SHP77 treated with DMSO at 0.1 percent for 48 hours (cell line): ENCODE measurements at regions not wholly inside any gene's neighbourhood (a gene's known extent, or its start where the extent isn't known, plus 50 kb on each side); places are given as distances from the start of the nearest gene placed in this dataset.
"Not testable (repeated sequence)": the region's sequence is repeated elsewhere in the genome, so short reads cannot be mapped to it uniquely, and the experiment has no call there.

ENCODE experiments used
- DNase-seq: peaks from one replicate; lab custom pipeline; 2025; lab: John Stamatoyannopoulos, UW

- not testable (repeated sequence) for DNase-seq
Observed at GRCh38 chr18:8992500-8992899, 110.0 kb upstream of the NDUFV2 start.

- DNase-seq, result no peak
Observed at GRCh38 chr18:8994603-8995002, 107.9 kb upstream of the NDUFV2 start.

- DNase-seq, result no peak
Observed at GRCh38 chr18:8995096-8995495, 107.4 kb upstream of the NDUFV2 start.

DNA sequence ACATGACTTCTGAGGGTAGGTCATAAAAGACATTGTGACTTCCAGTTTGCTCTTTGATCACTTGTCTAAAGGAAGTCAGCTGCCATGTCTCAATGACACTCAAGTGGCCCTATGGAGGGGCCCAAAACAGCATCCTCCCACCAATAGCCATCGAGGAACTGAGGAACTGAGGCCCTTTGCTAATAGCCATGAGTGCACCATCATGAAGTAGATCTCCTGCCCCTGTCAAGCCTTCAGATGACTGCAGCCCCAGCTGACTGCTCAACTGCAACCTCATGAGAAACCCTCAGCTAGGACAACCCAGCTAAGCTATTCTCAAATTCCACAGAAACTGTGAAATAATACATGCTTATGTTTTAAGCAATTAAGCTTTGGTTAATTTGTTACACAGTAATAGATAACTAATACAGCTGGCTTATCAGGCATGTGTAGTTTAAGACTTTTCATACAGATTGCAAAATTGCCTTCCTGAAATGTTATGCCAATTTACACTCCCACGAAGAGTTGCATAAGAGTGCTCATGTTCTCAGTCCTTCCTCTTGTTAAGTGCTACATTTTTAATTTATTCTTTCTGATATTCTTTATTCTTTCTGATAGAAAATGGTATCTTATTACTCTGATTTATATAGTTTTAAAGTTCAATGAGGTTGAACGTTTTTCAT, 105.6 kb upstream of the NDUFV2 start:
- DNase-seq, result no peak

- DNase-seq, result no peak
Observed at GRCh38 chr18:8997634-8998033, 104.9 kb upstream of the NDUFV2 start.

DNA sequence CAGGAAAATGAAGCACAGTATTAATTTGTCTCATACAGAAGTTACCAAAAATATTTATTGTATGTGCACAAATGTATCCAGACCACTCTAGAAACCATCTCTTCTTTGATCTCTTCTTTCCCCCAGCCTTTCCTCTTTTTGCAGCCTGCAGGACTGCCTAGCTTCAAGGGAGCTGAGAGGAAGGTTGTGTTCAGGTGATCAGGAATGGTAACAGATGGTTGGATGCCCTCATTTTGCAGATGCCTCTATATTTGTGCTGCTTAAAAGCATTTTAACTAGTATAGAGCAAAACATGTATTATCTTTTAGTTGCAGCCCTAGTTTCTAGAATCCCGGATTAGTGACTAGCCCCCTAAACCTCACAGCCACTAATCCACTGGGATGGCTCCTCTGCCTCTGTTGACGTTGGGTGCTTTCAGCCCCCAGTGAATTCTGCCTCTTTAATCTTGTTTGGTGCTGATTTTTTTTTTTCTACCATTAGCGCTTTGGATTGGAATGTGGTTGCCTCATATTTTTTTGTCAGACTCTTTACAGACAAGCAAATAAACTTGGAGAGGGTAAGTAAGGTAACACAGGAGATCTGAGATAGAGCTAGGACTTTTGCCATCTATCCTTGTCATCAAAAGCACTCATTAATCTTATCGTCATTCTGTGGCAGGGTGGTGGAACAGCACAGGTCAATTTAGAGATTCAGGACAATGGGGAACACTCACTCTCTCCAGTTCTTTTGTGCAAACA, 103.8 kb upstream of the NDUFV2 start:
- no peak for DNase-seq

DNA sequence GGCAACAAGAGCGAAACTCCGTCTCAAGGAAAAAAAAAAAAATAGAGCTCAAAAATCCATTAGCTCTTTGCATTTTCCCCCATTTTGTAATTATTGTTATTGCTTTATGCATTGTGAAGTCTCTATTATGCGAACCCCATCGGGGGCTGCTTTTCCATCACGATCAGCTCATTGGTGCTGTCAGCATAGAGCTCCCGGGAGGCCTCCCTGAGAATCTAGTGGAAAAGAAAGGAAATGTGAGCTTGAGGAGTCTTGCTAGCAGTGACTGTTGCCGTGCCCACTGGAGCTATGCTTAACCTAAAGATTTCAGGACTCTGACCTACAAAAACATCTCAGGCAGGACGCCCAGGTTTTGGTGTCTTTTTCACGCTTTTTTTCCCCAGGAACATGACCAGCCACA, 102.6 kb upstream of the NDUFV2 start:
- no peak for DNase-seq

DNA sequence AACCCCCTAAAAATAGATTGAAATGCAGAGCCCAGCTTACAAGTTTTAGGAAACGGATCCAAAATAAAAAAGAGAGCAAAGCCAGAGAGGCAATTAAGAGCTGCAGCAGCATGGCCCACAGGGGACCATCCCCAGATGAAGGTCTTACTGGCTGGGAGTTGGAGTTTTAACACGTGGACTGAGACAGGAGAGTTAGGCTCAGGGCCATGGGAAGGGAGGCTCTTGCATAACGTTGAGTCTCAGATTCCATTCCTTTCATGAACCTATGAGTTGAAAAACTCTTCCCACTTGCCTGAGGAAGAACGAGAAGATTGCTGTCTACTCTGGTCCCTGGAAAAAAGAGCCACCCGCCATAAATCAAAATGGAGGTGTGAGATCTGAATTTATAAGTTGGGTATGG, 101.8 kb upstream of the NDUFV2 start:
- no peak for DNase-seq

- DNase-seq, result no peak
Observed at GRCh38 chr18:9001209-9001608, 101.3 kb upstream of the NDUFV2 start.

DNA sequence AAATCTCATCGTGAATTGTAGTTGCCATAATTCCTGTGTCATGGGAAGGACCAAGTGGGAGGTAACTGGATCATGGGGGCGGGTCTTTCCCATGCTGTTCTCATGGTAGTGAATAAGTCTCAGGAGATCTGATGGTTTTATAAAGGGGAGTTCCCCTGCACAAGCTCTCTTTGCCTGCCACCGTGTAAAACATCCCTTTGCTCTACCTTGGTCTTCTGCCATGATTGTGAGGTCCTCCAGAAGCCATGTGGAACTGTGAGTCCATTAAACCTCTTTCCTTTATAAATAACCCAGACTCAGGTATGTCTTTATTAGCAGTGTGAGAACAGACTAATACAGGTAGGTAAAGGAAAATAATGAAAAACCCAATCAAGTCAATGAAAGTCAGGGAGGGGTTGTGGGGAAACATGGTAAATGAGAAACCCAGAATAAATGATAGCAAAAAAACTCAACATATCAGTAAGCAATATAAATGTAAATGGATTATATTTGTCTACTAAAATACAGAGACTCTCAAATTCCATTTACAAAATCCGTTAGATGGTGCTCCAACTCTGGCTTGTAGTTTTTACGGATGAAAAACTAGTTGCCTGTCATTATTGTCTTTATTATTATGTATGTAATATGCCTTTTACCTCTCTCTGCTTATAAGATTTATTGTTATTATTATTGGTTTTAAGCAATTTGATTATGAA, 98.9 kb upstream of the NDUFV2 start:
- DNase-seq, result no peak

DNA sequence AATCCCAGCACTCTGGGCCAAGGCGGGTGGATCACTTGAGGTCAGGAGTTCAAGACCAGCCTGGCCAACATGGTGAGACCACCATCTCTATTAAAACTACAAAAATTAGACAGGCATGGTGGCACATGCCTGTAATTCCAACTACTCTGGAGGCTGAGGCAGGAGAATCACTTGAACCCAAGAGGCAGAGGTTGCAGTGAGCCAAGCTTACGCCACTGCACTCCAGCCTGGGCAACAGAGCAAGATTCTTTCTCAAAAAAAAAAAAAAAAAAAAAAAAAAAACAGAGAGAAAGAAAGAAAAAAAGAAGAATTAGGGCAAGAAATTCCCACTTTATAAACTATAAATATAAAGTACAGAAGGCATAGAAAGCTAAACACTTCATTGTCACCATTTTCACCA, 98.2 kb upstream of the NDUFV2 start:
- not testable (repeated sequence) for DNase-seq

DNA sequence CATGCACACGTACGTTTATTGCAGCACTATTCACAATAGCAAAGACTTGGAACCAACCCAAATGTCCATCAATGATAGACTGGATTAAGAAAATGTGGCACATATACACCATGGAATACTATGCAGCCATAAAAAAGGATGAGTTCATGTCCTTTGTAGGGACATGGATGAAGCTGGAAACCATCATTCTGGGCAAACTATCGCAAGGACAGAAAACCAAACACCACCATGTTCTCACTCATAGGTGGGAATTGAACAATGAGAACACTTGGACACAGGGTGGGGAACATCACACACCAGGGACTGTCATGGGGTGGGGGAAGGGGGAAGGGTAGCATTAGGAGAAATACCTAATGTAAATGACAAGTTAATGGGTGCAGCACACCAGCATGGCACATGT, 94.8 kb upstream of the NDUFV2 start:
- not testable (repeated sequence) for DNase-seq

DNA sequence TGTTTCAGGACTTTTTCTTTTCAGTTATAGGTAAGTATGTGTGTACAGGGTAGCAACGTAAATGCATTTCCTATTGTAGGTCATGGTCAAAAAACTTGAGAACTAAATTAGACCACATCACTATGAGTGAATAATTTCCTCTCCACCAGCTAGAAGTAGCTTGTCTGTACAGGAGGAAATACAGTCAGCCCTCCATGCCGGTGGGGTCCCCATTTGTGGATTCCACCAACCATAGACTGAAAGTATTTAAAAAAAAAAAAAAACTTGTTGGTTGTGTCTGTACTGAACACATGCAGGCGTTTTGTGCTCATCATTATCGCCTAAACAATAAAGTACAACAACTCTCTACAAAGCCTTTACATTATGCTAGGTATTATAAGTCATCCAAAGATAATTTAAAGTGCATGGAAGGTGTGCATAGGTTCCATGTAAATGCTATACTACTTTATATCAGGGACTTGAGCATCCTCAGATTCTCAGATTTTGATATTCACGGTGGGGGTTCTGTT, 94.2 kb upstream of the NDUFV2 start:
- no peak for DNase-seq

- DNase-seq, result no peak
Observed at GRCh38 chr18:9008709-9009635, 93.5 kb upstream of the NDUFV2 start.

GRCh38 chr18:9009703-9010488, 92.6 kb upstream of the NDUFV2 start:
- DNase-seq, result no peak

- DNase-seq, result no peak
Observed at GRCh38 chr18:9011431-9011830, 91.1 kb upstream of the NDUFV2 start.

- DNase-seq, result no peak
Observed at GRCh38 chr18:9013926-9014373, 88.5 kb upstream of the NDUFV2 start.

DNA sequence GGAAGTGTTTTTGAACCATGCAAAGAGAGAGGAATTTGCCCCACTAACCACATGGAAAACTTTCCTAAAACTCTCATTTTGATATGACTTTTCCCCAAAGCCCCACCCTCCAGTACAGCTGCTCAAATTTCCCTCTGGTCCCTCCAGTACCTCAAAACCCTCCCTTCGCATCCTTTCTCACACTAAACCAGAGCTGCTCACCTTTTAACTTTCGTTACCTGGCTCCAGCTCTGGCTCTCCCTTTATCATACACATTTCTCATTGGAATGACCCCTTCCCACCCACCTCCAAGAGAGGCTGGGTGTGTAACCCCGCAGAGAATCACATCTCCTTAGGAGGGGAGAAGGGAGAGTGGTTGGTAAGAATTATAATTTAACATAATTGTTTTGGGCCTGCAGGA, 86.8 kb upstream of the NDUFV2 start:
- DNase-seq, result no peak

DNA sequence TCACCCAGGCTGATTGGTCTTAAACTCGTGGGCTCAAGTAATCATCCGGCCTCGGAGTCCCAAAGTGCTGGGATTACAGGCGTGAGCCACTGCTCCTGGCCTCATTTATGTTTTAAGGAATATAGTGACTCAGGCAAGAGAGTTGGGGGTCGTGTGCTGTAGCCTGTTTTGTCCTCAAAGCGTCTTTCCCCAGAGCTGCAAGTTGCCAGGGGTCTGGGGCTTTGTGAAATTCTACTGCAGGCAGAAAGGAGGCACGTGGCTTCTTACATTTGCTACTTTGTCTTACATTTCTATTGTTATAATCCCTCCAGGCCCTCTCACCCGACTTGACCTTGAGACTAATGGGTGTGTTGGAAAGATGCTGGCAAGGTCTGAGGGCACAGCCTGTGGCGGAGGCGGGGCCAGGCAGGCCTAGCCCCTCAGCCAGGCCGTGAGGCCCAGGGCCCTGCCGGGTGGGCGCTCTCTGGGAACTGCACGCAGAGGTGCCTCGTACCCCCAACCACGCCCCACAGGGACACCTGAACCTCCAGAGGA, 85.8 kb upstream of the NDUFV2 start:
- no peak for DNase-seq

GRCh38 chr18:9017167-9017904, 85.2 kb upstream of the NDUFV2 start:
- peak; percentile 11 for DNase-seq
